ENCODE measurements at regions not wholly inside any gene's neighbourhood (a gene's known extent, or its start where the extent isn't known, plus 50 kb on each side); places are given as distances from the start of the nearest gene placed in this dataset.

- intact Hi-C loops (cut with DNase I; ENCODE audit: low total_unique reads): no loop called here
- Histone ChIP-seq H3K27ac (no peak overlapping the region), H3K36me3 (no peaks in the 10 kb centered on the region), H3K4me1 (no peaks in the 10 kb centered on the region), H3K27me3 (no peaks in the 10 kb centered on the region), H3K9me3 (no peaks in the 10 kb centered on the region), H3K4me3 (no peak overlapping the region)
- no peak for TF ChIP-seq CTCF (IDR thresholded peaks at IDR 0.05)
- TF ChIP-seq POLR2A (IDR thresholded peaks at IDR 0.05): no peak
- DNase-seq: no peak
These were observed 166.7 kb upstream of the SUCLG2 start for GRCh38 chr3:67821135-67821534.

GRCh38 chr3:67819447-67819846 lies 165.0 kb upstream of the SUCLG2 start:
- no peak for DNase-seq
- Histone ChIP-seq H3K27me3 (no peaks in the 10 kb centered on the region), H3K9me3 (no peaks in the 10 kb centered on the region), H3K27ac (no peak overlapping the region), H3K4me3 (no peak overlapping the region), H3K36me3 (no peaks in the 10 kb centered on the region), H3K4me1 (no peaks in the 10 kb centered on the region)
- intact Hi-C loops (cut with DNase I; ENCODE audit: low total_unique reads): no loop called here
- TF ChIP-seq CTCF (IDR thresholded peaks at IDR 0.05): no peak
- TF ChIP-seq POLR2A (IDR thresholded peaks at IDR 0.05): no peak

DNA sequence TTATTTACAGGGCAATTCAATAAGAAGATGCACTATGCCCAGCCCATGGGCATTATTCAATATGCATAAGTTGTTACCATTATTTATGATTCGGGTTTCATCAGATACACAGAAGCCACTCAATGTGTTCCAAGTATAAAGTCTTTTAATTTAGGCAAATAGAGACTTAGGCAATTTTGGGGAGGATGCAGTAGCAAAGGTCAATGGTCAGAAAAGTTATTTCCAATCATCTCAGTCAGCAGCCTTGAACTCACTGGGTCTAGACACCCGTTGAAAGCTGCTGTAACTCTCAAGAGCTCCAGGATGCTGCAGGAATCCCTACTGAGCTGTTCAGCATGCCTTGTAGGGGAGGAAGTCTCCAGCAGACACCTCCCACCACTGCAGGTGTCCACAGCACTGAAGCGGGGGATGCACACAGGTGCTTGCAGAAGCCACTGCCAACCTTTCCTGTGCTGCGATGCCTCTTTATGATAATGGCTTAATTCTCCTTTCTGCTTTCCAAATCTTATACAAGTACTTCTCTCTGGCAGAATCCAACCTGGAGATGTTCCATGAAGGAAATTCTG lies 155.0 kb upstream of the SUCLG2 start:
- H3K27me3 ChIP-seq: no peaks in the 10 kb centered on the region
- no peak for TF ChIP-seq POLR2A (IDR thresholded peaks at IDR 0.05)
- TF ChIP-seq CTCF (IDR thresholded peaks at IDR 0.05): no peak
- no peak for DNase-seq
- H3K36me3 ChIP-seq: no peaks in the 10 kb centered on the region
- intact Hi-C loops (cut with DNase I; ENCODE audit: low total_unique reads): no loop called here
- H3K4me1 ChIP-seq: no peaks in the 10 kb centered on the region
- H3K27ac ChIP-seq: no peak overlapping the region
- no peaks in the 10 kb centered on the region for H3K9me3 ChIP-seq
- H3K4me3 ChIP-seq: no peak overlapping the region

GRCh38 chr3:67808906-67809305 lies 154.5 kb upstream of the SUCLG2 start:
- no peak overlapping the region for H3K27ac ChIP-seq
- no peak overlapping the region for H3K4me3 ChIP-seq
- no peak for DNase-seq
- TF ChIP-seq POLR2A (IDR thresholded peaks at IDR 0.05): no peak
- TF ChIP-seq CTCF (IDR thresholded peaks at IDR 0.05): no peak
- H3K9me3 ChIP-seq: no peaks in the 10 kb centered on the region
- H3K27me3 ChIP-seq: no peaks in the 10 kb centered on the region
- no peaks in the 10 kb centered on the region for H3K4me1 ChIP-seq
- intact Hi-C loops (cut with DNase I; ENCODE audit: low total_unique reads): no loop called here
- no peaks in the 10 kb centered on the region for H3K36me3 ChIP-seq

DNA sequence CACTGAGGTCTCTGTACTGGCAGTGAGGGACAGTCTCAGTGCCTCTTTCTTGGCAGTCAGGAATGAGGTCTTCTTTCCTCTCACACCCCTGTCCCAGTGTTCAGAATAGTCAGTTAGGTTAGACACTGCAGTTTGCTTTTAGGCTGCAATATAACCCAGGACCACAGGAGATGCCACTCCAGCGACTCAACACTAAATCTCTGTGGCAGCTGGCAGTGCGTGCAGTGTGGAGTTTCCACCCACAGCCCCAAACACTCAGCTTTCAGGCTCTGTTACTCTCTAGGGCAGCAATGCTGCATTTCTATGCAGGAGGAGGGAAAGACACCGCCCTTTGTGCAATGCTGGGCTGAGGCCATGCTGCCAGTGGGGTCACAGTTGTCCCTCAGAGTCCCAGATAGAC lies 150.2 kb upstream of the SUCLG2 start:
- no peak overlapping the region for H3K4me3 ChIP-seq
- intact Hi-C loops (cut with DNase I; ENCODE audit: low total_unique reads): no loop called here
- H3K27me3 ChIP-seq: no peaks in the 10 kb centered on the region
- H3K9me3 ChIP-seq: peaks cover 0 to 4% of the 10 kb centered on the region in 2 donors
- TF ChIP-seq POLR2A (IDR thresholded peaks at IDR 0.05) (no peak), CTCF (IDR thresholded peaks at IDR 0.05) (no peak)
- no peak overlapping the region for H3K27ac ChIP-seq
- no peak for DNase-seq
- H3K36me3 ChIP-seq: no peaks in the 10 kb centered on the region
- no peaks in the 10 kb centered on the region for H3K4me1 ChIP-seq
